NCI-H1092 (cell line): ENCODE measurements at regions not wholly inside any gene's neighbourhood (a gene's known extent, or its start where the extent isn't known, plus 50 kb on each side); places are given as distances from the start of the nearest gene placed in this dataset.
"Not testable (repeated sequence)": the region's sequence is repeated elsewhere in the genome, so short reads cannot be mapped to it uniquely, and the experiment has no call there.

ENCODE experiments used
- DNase-seq: peaks from one replicate; lab custom pipeline; 2025; lab: John Stamatoyannopoulos, UW

- no peak for DNase-seq
Measured at GRCh38 chr2:239602290-239603282, 201.8 kb upstream of the HDAC4 start.

DNA sequence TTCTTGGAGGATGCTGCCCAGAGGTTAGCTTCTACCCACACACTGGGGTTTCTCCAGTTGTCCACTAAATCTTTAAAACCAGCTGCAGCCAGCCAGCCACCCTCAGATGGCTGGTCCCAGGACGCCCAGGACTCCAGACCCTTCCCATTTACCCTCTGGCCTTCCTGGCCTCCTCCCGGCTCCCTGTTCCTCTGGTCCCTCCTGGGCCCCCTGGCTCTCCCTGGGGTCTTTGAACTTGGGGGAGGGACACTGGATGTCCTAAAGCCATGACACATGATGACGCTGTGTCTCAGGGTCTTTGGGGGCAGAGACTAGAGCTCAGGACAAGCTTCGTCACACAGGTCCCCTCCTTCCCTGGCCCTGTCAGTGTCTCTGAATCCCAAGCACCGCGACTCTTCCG lies 201.1 kb upstream of the HDAC4 start:
- no peak for DNase-seq

DNA sequence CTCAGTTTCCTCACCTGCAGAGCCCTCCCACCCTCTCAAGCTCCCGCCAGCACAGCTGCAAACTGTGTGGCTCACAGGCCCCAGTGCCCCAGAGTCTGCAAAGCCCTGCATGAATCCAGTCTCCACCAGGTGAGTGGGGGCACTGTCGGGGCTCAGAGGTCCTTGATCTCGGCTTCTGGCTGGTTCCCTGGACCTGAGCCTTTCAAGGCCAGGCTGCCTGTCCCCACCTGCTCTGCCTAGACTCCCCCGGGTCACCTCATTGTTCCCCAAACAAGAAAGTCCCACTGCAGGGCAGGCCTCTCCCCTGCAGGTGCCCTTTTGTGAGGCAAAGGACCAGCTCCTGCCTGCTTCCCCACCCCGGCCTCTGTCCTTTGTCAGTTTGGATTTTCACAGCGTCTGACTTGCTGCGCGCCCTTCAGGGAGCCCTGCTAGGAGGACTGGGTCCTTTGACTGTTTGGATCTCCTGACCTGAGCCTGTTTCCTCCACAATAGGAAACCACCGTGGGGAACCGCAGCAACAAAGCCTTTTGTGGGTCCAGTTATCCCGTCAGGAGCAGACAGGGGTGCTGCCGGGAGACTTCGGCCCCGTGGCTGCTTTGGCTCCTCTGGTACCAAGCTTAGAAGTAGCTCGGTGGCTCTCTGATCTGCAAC lies 200.5 kb upstream of the HDAC4 start:
- DNase-seq, result no peak

DNA sequence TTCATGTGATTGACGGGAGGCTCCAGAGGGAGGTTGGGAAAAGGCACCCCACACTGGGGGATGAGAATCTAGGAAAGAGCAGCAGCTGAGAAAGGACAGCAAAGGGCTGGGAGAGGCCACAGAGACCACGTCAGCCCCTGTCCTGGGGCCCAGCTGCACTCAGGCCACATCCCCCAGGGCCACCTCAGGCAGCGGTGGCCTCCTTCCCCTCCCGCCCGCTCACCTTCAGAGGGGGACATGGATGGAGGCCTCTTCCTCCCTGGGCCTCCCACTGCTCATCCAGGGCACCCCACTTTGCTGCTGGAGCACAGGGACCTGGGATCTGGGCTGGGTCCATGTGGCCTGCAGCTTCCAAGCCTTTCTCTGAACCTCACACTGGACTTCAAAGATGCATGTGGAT lies 199.8 kb upstream of the HDAC4 start:
- DNase-seq, result no peak

GRCh38 chr2:239600001-239600593 lies 199.3 kb upstream of the HDAC4 start:
- DNase-seq, result no peak

- no peak for DNase-seq
Measured at GRCh38 chr2:239599299-239599698, 198.5 kb upstream of the HDAC4 start.

DNA sequence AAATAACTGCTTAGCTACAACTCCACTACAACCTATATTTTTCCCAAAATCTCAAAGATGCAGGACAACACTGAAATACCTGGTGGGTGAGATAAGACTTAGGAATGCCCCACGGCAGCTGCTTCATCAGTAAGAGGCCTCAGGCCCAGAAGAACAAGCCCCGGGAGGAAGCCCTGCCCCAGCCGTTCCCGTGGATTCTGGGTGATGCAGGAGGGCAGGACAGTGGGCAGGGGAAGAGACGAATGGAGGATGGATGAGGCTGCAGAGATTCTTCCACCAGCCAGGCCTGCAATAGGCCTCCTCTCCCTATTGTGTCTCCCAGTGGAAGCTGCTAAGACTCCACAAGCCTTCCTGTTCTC lies 197.9 kb upstream of the HDAC4 start:
- DNase-seq, result no peak

- no peak for DNase-seq
Measured at GRCh38 chr2:239598011-239598731, 197.4 kb upstream of the HDAC4 start.

GRCh38 chr2:239597216-239597615 lies 196.4 kb upstream of the HDAC4 start:
- no peak for DNase-seq

DNA sequence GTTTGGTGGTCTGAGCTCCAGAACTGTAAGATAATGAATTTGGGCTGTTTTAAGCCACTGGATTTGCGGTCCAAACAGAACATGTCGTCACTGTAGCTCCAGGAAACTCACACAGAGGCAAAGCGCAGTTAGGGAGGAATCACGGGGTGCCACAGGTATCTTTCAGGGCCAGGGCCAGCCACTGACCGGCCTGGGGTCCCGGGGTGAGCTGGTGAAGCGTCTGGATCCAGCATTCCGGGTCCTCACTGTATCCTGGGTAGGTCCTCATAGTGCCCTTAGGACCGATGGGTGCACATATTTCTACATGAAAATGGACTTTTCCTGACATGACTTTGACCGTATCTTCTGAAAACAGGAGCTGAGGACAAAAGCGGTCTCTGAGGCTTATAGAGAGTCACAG lies 196.0 kb upstream of the HDAC4 start:
- DNase-seq, result no peak

- DNase-seq, result no peak
Measured at GRCh38 chr2:239596253-239596652, 195.4 kb upstream of the HDAC4 start.

DNA sequence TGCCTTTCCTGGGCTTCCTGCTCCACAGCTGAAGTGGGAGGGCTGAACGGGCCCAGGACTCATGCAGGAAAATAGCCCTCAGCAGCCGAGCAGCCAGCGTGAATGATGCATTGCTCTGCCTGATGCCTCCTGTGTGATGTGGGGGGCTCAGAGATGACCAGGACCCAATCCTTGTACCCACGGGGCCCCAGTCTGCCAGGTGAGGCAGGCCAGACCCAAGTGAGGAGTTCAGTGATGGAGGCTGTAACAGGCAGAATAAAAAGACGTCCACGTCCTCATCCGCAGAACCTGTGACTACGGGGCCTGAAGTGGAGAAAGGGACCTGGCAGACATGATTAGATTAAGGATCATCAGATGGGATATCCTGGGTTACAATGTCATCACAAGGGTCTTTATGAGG lies 194.9 kb upstream of the HDAC4 start:
- no peak for DNase-seq

DNA sequence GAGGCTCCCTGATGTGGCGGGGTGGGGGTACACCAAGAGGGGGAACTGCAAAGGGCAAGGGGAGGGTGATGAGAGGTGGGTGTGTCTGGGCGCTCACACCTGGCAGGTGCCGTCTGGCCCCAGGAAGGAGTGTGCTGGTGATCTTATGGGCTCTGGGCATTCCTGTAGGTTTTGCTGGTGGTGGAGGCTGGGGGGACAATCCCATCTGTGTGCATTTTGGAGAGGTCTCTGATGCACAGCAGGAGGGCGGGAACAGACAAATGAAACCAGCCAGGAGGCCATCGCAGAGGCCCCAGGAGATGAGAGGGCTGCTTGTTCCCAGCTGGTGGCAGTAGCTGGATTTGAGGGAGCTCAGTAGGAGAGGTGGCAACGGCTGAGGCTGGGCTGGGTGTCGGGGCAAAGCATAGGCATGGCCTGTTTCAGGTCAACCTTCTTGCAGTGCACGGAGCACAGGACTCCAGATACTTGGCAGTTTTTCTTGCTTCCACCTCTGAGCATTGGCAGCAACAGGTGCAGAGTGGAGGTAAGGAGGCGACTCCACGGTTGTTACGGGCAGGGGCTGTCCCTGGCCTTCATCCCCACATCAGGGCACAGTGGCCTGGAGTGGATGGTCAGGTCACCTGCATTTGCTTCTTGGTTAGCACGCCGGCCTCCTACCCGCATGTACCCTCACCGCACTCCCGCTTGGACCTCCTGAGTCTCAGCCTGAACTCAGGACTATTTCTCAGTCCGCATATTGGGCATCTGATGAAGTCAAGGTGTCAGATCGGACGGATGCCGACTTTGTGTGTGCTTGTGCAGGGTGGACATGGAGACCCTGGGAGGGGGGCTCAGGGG lies 194.2 kb upstream of the HDAC4 start:
- DNase-seq, result no peak

DNA sequence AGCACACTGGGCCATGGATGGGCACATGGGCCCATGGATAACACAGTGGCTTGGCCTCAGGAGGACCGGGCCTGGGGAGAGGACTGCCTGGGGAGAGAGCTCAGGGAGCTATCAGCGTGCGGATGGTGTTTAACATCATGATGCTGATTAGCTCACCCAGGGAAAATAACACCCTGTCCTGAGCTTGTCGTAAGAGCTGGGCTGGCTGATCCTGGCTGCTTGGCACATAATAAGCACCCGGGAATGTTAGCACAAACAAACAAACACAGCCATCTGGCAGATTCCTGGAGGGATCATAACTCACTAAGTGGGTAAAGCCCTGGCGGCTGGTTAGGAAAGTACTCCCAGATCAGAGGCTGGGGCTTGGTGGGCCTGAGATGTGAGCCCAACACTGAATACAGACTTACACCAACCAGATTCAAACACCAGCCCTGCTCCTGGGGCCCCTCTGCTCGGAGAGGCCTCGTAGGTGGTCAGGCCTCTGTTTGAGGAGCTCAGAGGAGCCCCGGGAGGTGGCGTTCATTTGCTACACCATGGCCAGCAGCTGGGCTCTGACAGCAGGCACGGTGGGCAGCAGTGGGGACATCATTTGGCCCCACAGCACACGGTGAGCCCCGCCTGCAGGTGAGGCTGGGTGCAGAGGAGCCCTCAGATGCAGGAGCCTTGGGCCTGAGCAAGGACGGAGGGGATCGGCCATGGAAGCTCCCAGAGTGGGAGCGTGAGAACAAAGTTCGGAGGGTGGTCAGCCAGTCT lies 193.4 kb upstream of the HDAC4 start:
- no peak for DNase-seq

- no peak for DNase-seq
Measured at GRCh38 chr2:239593455-239593854, 192.6 kb upstream of the HDAC4 start.

GRCh38 chr2:239592629-239593290 lies 191.9 kb upstream of the HDAC4 start:
- not testable (repeated sequence) for DNase-seq

DNA sequence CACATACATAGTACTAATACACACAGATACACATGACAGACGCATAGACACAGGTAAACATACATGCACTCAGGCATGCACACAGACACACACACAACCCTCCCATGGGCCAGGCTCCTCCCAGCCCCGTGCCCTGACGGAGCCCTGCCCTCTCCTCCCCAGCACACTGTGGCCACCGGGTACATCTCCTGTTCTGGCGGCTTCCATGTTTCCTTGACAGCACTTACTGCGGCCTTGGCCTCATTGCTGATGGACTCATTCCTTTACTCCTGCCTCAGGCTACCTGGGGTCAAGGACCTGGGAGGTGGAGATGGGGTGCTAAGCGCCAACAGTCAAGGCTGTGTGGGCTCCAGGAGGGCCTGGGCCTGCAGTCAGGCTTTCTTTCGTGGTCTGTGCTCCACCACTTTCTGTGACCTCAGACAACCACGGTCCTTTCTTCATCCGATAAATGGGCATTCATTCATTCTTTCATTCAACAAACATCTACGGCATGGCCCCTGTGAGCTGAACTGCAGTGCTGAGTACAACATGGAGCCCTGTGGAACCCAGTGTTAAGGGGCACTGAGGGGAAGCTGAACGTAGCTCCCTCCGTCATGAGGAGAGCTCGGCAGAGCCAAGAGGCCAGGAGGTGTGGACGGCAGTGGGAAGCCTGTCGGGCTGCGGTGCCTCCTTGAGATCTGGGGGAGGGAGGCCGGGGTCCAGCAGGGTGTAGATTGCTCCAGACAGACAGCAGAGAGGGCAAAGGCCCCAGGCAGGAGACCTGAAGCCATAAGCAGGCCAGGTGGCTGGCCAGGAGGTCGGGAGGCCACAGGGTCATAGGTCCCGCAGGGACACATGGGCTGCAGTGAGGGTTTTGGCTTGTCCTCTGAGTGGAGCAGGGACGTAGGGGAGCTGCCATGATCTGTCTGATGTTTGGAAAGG lies 190.4 kb upstream of the HDAC4 start:
- DNase-seq, result no peak

DNA sequence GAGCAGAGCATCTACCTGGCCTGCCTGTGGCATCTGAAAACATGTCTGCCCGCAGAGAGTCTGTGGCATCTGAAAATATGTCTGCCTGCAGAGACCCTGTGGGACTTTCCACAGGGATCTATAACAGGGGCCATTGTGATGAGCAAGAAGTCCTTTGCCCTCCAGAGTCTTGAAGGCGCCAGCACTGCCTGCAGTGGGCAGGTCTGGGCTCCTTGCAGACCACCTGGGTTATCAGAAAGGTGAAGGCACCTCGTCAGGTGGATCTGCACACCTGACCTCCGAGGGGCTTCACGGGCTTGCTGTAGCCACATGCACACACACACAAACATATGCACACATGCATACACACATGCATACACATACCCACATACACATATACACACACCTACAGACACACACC lies 189.5 kb upstream of the HDAC4 start:
- no peak for DNase-seq

GRCh38 chr2:239589833-239590232 lies 189.0 kb upstream of the HDAC4 start:
- no peak for DNase-seq
